Calu3 (cell line): ENCODE measurements at regions not wholly inside any gene's neighbourhood (a gene's known extent, or its start where the extent isn't known, plus 50 kb on each side); places are given as distances from the start of the nearest gene placed in this dataset.
"Not testable (repeated sequence)": the region's sequence is repeated elsewhere in the genome, so short reads cannot be mapped to it uniquely, and the experiment has no call there.

Experiments used
- BruUV-seq: library from RNA; stranded (reverse); fragments of 400-500 nt; replicated peaks from 2 replicates; lab custom pipeline; 2021; lab: Mats Ljungman, UMichigan
- CTCF ChIA-PET: fragments of 300-600 bp; sonication (Branson Sonifier 250); formaldehyde crosslinking; loops from one replicate; lab custom pipeline; 2022; ENCODE audit warnings: antibody characterized with exemption; lab: Charles Lee
- DNase-seq: peaks from one replicate; pipeline ENCODE4 v3.0.0; 2022
- H3K27ac Mint-ChIP-seq: one replicate; pipeline ENCODE4 v1.8.0; 2022; ENCODE audit warnings: mixed read lengths; ENCODE audit not compliant: unreplicated experiment
- H3K27me3 Mint-ChIP-seq: one replicate; pipeline ENCODE4 v1.8.0; 2022; ENCODE audit warnings: mixed read lengths; ENCODE audit not compliant: unreplicated experiment
- H3K36me3 Mint-ChIP-seq: one replicate; pipeline ENCODE4 v1.8.0; 2022; ENCODE audit warnings: mild to moderate bottlenecking, moderate library complexity, mixed read lengths; ENCODE audit not compliant: insufficient read depth, unreplicated experiment
- H3K4me1 Mint-ChIP-seq: one replicate; pipeline ENCODE4 v1.8.0; 2022; ENCODE audit warnings: mild to moderate bottlenecking, low read depth, mixed read lengths; ENCODE audit not compliant: unreplicated experiment
- H3K4me3 Mint-ChIP-seq: one replicate; pipeline ENCODE4 v1.8.0; 2022; ENCODE audit warnings: mild to moderate bottlenecking, low read depth, moderate library complexity, mixed read lengths; ENCODE audit not compliant: unreplicated experiment
- H3K9me3 Mint-ChIP-seq: one replicate; pipeline ENCODE4 v1.8.0; 2022; ENCODE audit warnings: low read depth, mixed read lengths; ENCODE audit not compliant: unreplicated experiment
- intact Hi-C: fragments of 100-400 bp; cut with micrococcal nuclease; formaldehyde crosslinking; loops from one replicate; pipeline ENCODE4 v1.10.0; 2022; ENCODE audit not compliant: unreplicated experiment
- TF ChIP-seq, protein P1 (sequence below): fragments of 200-600 bp; IDR thresholded peaks from one replicate; pipeline ENCODE4 v1.8.0; 2022; ENCODE audit warnings: antibody characterized with exemption; ENCODE audit not compliant: unreplicated experiment

DNA sequence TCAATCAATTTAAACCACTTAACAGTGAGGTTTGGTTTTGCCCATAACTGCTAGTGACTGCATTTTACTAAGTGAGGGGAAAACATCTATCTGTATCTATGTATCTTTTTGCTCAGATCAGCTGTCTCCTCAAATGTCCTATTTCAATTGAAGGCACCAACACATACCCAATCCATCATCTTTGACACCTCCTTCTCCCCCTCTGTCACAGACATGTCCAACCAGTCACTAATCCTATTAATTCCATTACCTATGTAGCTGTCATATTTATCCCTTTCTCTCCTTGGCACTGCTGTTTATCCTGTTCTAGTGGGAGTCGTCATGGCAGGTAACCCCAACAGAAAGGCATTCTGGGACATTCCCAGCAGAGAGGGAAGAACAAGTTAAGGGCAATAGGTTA is 975.2 kb upstream of the AUTS2 start:
- Mint-ChIP-seq H3K27ac (no peak overlapping the region), H3K4me1 (no peaks in the 10 kb centered on the region), H3K9me3 (peaks cover 3% of the 10 kb centered on the region), H3K36me3 (no peaks in the 10 kb centered on the region), H3K27me3 (no peaks in the 10 kb centered on the region), H3K4me3 (no peak overlapping the region)
- TF ChIP-seq, protein P1, sequence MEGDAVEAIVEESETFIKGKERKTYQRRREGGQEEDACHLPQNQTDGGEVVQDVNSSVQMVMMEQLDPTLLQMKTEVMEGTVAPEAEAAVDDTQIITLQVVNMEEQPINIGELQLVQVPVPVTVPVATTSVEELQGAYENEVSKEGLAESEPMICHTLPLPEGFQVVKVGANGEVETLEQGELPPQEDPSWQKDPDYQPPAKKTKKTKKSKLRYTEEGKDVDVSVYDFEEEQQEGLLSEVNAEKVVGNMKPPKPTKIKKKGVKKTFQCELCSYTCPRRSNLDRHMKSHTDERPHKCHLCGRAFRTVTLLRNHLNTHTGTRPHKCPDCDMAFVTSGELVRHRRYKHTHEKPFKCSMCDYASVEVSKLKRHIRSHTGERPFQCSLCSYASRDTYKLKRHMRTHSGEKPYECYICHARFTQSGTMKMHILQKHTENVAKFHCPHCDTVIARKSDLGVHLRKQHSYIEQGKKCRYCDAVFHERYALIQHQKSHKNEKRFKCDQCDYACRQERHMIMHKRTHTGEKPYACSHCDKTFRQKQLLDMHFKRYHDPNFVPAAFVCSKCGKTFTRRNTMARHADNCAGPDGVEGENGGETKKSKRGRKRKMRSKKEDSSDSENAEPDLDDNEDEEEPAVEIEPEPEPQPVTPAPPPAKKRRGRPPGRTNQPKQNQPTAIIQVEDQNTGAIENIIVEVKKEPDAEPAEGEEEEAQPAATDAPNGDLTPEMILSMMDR: no peak
- BruUV-seq: no TSS peak
- DNase-seq: no peak
- intact Hi-C loops: no loop called here
- CTCF ChIA-PET: no interaction called here

DNA sequence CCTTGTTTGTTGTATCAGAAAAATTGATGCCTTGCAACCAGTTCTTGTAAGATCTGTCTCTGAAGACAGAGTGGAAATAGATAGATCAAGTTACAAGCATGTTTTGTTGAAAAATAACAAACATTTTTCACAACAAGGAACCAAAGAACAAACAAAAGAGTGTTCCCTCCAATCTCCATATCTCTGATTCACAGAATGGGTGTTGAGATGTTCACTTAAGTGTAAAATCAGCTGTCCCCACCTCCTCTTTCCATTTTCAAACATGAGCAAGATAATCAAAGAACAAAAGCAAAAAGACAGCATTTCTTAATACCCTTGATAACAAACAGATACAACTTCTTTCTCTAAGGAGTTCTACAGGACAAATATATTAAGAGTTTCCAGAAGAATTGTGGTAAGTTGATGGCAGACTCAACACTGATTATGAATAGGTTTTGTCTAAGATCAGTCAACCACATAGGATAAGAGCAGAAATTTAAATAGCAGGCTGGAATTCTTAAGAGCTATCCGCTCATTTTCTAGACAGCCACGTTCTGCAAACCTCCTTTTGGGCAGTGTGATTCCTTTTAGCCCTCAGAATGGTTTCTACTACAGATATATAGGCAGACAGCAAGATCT is 970.9 kb upstream of the AUTS2 start:
- no peak overlapping the region for H3K27ac Mint-ChIP-seq
- DNase-seq: no peak
- BruUV-seq: no TSS peak
- peaks cover 3% of the 10 kb centered on the region for H3K9me3 Mint-ChIP-seq
- CTCF ChIA-PET: no interaction called here
- TF ChIP-seq, protein P1: no peak
- no peak overlapping the region for H3K4me3 Mint-ChIP-seq
- no peaks in the 10 kb centered on the region for H3K4me1 Mint-ChIP-seq
- no peaks in the 10 kb centered on the region for H3K27me3 Mint-ChIP-seq
- H3K36me3 Mint-ChIP-seq: no peaks in the 10 kb centered on the region
- intact Hi-C loops: no loop called here

DNA sequence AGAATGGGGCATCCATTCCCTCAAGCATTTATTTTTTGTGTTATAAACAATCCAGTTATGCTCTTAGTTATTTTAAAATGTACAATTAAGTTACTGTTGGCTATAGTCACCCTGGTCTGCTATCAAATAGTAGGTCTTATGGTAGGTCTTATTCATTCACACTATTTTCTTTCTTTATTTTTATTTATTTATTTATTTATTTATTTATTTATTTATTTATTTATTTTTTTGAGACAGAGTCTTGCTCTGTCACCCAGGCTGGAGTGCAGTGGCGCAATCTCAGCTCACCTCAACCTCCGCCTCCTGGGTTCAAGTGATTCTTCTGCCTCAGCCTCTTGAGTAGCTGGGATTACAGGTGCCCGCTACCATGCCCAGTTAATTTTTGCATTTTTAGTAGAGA is 967.4 kb upstream of the AUTS2 start:
- BruUV-seq, H3K9me3 Mint-ChIP-seq, DNase-seq, H3K36me3 Mint-ChIP-seq, CTCF ChIA-PET, H3K27me3 Mint-ChIP-seq, intact Hi-C loops, H3K27ac Mint-ChIP-seq, H3K4me3 Mint-ChIP-seq, H3K4me1 Mint-ChIP-seq: not testable (repeated sequence)

DNA sequence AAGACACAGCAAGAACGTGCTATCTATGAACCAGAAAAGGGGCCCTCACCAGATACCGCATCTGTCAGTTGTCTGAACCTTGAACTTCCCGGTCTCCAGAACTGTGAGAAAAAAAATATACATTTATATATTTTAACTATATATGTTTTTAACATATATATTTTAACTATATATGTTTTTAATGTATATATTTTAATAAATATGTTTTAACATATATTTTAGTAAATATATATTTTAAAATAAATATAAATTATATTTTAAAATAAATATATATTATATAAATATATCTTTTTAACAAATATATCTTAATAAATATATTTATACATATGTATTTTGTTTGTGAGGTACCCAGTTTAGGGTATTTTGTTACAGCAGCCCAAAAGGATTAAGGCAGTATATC is 958.2 kb upstream of the AUTS2 start:
- CTCF ChIA-PET: no interaction called here
- Mint-ChIP-seq H3K36me3 (no peaks in the 10 kb centered on the region), H3K27me3 (no peaks in the 10 kb centered on the region), H3K9me3 (no peaks in the 10 kb centered on the region), H3K4me3 (no peak overlapping the region), H3K4me1 (no peaks in the 10 kb centered on the region), H3K27ac (no peak overlapping the region)
- intact Hi-C loops: no loop called here
- no TSS peak for BruUV-seq
- DNase-seq: no peak
- TF ChIP-seq, protein P1: no peak

DNA sequence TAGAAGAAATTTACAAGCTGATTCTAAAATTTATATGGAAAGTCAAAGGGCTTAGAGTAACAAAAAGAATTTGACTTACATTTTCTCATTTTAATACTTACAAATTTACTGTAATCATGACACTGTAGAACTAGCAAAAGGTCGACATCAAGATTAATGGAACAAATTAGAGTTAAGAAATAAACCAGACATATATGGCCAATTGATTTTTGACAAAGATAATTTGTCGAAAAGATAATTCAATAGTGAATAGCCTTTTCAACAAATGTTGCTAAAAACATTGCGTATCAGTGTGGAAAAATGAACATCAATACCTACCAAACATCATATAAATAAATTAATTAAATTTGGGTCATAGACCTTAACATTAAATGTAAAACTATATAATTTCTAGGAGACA is 955.5 kb upstream of the AUTS2 start:
- H3K27ac Mint-ChIP-seq: no peak overlapping the region
- H3K27me3 Mint-ChIP-seq: no peaks in the 10 kb centered on the region
- CTCF ChIA-PET: no interaction called here
- no peaks in the 10 kb centered on the region for H3K36me3 Mint-ChIP-seq
- no peaks in the 10 kb centered on the region for H3K4me1 Mint-ChIP-seq
- BruUV-seq: no TSS peak
- no peak for DNase-seq
- no peaks in the 10 kb centered on the region for H3K9me3 Mint-ChIP-seq
- no peak overlapping the region for H3K4me3 Mint-ChIP-seq
- intact Hi-C loops: no loop called here
- TF ChIP-seq, protein P1: no peak
